ENCODE measurements at regions not wholly inside any gene's neighbourhood (a gene's known extent, or its start where the extent isn't known, plus 50 kb on each side); places are given as distances from the start of the nearest gene placed in this dataset.

DNA sequence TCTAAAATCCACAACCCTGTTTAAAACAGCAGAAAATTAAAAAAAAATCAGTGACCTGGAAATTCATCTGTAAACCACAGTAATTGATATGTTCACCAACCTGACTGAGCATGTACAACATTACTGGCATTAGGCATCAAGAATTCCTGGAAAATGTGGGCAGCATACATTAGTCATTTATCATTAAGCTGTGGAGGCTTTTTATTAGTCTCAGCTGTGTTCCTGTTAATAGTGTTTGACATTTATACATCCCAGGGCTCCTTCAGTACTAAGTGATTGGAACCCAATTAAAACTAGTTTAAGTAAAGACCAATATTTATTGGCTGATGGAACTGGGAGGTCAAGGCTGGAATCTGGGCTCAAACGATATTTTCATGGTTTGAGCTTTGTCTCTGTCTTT lies 227.3 kb upstream of the GIMD1 start:
- no peak for DNase-seq
- Mint-ChIP-seq H3K9me3 (no peaks in the 10 kb centered on the region), H3K4me3 (no peak overlapping the region), H3K27me3 (no peaks in the 10 kb centered on the region), H3K36me3 (no peaks in the 10 kb centered on the region), H3K27ac (no peak overlapping the region), H3K4me1 (ENCODE audit: low read depth) (no peaks in the 10 kb centered on the region)
- intact Hi-C loops (cut with micrococcal nuclease) = no loop called here
- CTCF ChIA-PET = no interaction called here
- POLR2A ChIA-PET = no interaction called here

DNA sequence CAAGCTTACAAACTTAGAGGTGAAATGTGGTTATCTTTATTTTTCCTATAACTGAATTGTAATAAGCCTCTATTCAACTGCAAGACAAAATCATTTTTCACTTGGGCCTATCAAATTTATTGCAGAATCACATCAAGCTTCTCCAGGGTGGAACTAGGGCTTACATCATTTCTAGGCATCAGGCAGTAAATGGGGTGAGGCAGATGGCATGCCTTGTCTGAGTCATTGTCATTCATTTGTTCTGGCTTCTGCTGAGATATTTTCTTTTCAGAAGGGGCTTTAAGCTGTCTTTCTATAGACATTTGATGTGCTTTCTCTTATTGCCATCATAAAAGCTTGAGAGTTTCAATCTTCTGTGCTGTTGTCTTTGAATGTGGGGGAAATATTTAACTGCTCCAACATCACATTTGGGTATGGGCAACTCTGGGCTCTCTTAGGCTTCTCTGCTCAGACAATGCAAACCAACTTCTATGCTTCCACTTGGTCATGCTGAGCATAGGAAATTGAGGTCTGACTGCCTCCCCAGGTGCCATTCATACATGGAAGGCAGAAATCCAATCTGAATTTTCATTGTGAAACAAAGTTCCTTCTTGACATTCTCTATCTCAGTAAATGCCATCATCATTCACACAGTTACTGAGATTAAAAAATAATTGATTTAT lies 225.8 kb upstream of the GIMD1 start:
- H3K27ac Mint-ChIP-seq = no peak overlapping the region
- no peaks in the 10 kb centered on the region for H3K4me1 Mint-ChIP-seq (ENCODE audit: low read depth)
- no peak for DNase-seq

DNA sequence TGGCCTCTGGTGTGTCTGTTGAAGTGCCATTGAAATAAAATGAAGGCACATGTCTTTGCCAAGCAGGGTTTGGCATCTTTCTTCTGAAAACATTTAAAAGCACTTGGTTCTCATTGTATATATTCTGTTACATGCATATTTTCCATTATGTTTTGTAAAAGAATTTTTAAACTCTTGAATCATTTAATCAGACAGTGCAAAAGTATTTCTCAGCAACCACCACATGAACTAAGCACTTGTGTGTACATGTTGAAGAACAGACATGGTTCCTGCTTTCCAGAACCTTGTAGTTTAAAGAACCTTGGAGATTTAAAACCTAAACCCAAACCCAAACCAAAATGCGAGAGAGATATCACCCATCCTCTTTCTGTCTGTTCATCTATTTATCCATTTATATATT lies 220.3 kb upstream of the GIMD1 start:
- no peaks in the 10 kb centered on the region for H3K27me3 Mint-ChIP-seq
- H3K4me3 Mint-ChIP-seq = no peak overlapping the region
- ChIA-PET POLR2A (no interaction called here), CTCF (no interaction called here)
- DNase-seq = no peak
- no peaks in the 10 kb centered on the region for H3K36me3 Mint-ChIP-seq
- no peak overlapping the region for H3K27ac Mint-ChIP-seq
- H3K9me3 Mint-ChIP-seq = no peaks in the 10 kb centered on the region
- intact Hi-C loops (cut with micrococcal nuclease) = no loop called here
- no peaks in the 10 kb centered on the region for H3K4me1 Mint-ChIP-seq (ENCODE audit: low read depth)

More for the DNA sequence above, 225.8 kb upstream of the GIMD1 start:
- POLR2A ChIA-PET = no interaction called here
- Mint-ChIP-seq H3K9me3 (no peaks in the 10 kb centered on the region), H3K27me3 (no peaks in the 10 kb centered on the region), H3K36me3 (no peaks in the 10 kb centered on the region), H3K4me3 (no peak overlapping the region)
- CTCF ChIA-PET = no interaction called here
- intact Hi-C loops (cut with micrococcal nuclease) = no loop called here

DNA sequence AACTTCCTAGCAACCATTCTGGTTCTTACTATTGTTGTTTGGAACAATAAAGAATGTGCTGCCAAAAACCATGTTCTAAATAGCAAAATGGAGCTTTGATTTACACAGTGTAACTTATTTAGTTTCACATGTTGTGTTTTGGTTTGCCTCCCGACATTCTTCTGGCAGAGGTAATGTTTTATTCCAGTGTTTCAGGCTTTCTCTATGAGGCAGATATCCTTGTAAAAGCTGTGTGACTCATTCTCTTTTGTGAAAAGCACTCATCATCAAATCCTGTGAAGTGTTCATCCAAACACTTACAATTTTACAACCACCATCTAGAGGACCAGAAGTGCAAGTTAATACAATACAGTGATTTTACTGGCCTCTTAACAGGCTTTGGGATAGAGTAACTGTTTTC lies 219.0 kb upstream of the GIMD1 start:
- no peak for DNase-seq
- H3K27me3 Mint-ChIP-seq = no peaks in the 10 kb centered on the region
- POLR2A ChIA-PET = no interaction called here
- CTCF ChIA-PET = interaction anchor here (1.1 kb wide), 1 partner anchor 9 kb away, joined by 3 read pairs; no protein-coding TSS in a partner anchor
- no peak overlapping the region for H3K4me3 Mint-ChIP-seq
- H3K36me3 Mint-ChIP-seq = no peaks in the 10 kb centered on the region
- no peak overlapping the region for H3K27ac Mint-ChIP-seq
- H3K9me3 Mint-ChIP-seq = no peaks in the 10 kb centered on the region
- no peaks in the 10 kb centered on the region for H3K4me1 Mint-ChIP-seq (ENCODE audit: low read depth)
- intact Hi-C loops (cut with micrococcal nuclease) = no loop called here

DNA sequence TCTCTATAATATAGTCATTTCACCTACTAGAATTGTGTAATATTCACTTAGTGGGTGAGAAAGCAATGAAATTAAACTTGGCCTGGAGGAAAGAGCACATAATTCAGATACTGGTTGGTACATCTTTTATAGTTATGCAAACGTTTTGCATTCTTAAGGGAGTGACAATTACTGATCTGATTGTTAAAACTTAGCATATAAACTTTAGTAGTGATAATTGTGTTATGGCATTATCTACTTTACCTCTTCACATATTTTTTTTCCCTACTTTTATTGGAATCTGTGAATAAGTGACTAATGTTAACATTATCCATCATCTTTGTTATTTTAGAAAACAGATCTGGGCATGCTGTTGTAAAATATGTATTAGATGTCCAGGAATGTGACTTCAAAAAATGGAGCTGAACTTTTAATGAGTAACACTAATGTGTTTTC lies 217.4 kb upstream of the GIMD1 start:
- intact Hi-C loops (cut with micrococcal nuclease) = no loop called here
- Mint-ChIP-seq H3K36me3 (no peaks in the 10 kb centered on the region), H3K27ac (no peak overlapping the region), H3K4me1 (ENCODE audit: low read depth) (no peaks in the 10 kb centered on the region), H3K9me3 (no peaks in the 10 kb centered on the region), H3K4me3 (no peak overlapping the region), H3K27me3 (no peaks in the 10 kb centered on the region)
- ChIA-PET POLR2A (no interaction called here), CTCF (no interaction called here)
- no peak for DNase-seq

DNA sequence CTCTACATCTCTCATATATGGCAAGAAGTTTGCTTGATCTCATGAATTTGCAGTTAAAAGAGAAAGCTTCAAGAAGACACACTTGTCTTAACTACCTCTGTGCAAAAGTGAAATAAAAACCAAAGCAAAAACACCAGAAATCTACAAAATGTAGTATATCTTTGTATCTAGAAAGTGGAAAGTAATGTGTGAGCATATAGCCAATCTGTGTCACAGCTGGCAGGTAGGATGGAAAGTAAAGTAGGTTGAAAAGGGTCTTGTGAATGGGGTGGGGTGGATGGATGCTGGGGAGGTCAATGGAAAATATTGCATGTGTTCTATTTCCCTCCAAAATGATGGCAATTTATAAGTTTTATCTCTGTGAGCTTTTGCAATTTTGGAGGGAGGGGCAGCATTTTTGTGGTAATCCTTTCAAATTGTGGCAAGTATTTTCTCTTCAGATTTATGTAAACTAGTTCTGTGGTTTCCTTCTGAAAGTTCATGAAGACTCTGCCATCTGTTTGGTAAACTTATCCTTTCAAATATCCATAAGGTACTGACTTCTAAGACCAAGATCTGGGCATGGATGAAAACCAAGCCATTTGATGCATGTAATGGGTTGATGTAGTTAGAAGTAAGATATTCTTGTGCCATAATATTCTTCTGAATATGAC lies 215.9 kb upstream of the GIMD1 start:
- ChIA-PET CTCF (no interaction called here), POLR2A (no interaction called here)
- intact Hi-C loops (cut with micrococcal nuclease) = no loop called here
- H3K4me1 Mint-ChIP-seq (ENCODE audit: low read depth) = no peaks in the 10 kb centered on the region
- H3K4me3 Mint-ChIP-seq = no peak overlapping the region
- no peaks in the 10 kb centered on the region for H3K9me3 Mint-ChIP-seq
- H3K27ac Mint-ChIP-seq = no peak overlapping the region
- H3K27me3 Mint-ChIP-seq = no peaks in the 10 kb centered on the region
- no peak for DNase-seq
- H3K36me3 Mint-ChIP-seq = no peaks in the 10 kb centered on the region

DNA sequence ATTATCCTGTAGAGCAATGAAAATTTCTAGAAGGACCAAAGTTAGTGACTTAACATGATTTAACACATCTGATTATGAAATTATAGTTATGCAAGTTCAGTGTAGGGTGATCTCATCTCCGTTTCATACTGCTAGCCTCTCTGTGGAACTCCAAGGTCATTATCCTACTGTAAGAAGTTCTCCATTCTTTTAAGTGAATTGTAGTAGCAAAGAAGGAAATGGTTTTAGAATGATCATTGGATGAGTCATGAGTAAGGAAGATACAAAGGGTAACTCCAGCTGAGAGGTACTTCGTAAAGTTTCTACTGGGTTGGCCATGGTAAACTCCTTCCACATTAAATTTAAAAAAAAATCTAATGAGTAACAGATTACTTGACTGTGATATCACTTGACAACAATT lies 215.0 kb upstream of the GIMD1 start:
- intact Hi-C loops (cut with micrococcal nuclease) = no loop called here
- no peaks in the 10 kb centered on the region for H3K36me3 Mint-ChIP-seq
- no peak overlapping the region for H3K4me3 Mint-ChIP-seq
- CTCF ChIA-PET = no interaction called here
- no peaks in the 10 kb centered on the region for H3K4me1 Mint-ChIP-seq (ENCODE audit: low read depth)
- H3K9me3 Mint-ChIP-seq = no peaks in the 10 kb centered on the region
- POLR2A ChIA-PET = no interaction called here
- no peak for DNase-seq
- no peaks in the 10 kb centered on the region for H3K27me3 Mint-ChIP-seq
- H3K27ac Mint-ChIP-seq = no peak overlapping the region

DNA sequence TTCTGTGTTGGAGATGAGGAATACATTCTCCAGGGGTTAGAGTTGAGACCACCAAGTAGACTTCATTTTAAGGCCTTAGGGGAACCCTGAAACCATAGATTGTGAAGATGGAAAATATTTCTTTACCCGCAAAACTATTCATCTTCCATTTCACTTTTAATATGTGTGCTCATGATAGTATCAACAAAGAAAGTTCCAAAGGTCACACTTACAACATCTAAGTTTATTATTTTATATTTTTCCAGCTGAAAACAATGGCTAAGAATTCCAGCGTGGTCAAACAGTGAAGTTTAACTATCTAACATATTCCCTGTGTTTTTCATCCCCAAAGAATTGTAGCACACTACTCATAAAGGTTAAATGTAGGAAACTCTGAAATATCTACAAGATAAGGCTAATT lies 214.5 kb upstream of the GIMD1 start:
- H3K9me3 Mint-ChIP-seq = no peaks in the 10 kb centered on the region
- H3K4me1 Mint-ChIP-seq (ENCODE audit: low read depth) = no peaks in the 10 kb centered on the region
- POLR2A ChIA-PET = no interaction called here

DNA sequence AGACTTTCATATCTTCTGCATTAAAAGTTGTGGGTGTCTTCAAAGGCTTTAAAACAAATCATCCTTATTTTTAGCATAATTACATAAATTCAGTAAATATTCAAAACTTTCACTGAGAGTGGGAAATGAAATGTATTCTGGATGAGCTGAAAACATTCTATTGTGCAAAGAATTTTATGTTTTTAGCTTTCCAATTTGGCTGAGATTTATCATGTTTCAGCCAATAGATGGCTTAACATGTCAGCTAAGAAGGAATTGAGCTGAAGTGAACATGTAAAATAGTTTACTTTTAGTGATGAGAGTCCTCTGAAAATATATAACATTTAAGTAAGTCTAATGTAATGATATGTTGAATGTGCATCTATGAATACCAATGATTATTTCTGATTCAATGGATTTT lies 213.5 kb upstream of the GIMD1 start:
- POLR2A ChIA-PET = no interaction called here
- H3K27me3 Mint-ChIP-seq = no peaks in the 10 kb centered on the region
- no peak for DNase-seq
- no peak overlapping the region for H3K27ac Mint-ChIP-seq
- CTCF ChIA-PET = interaction anchor here (0.7 kb wide), 1 partner anchor 70 kb away, joined by 3 read pairs; no protein-coding TSS in a partner anchor
- intact Hi-C loops (cut with micrococcal nuclease) = no loop called here
- no peaks in the 10 kb centered on the region for H3K4me1 Mint-ChIP-seq (ENCODE audit: low read depth)
- no peaks in the 10 kb centered on the region for H3K9me3 Mint-ChIP-seq
- no peaks in the 10 kb centered on the region for H3K36me3 Mint-ChIP-seq
- no peak overlapping the region for H3K4me3 Mint-ChIP-seq

More for the DNA sequence above, 214.5 kb upstream of the GIMD1 start:
- DNase-seq = no peak
- H3K36me3 Mint-ChIP-seq = no peaks in the 10 kb centered on the region
- intact Hi-C loops (cut with micrococcal nuclease) = no loop called here
- CTCF ChIA-PET = interaction anchor here (0.7 kb wide), 1 partner anchor 71 kb away, joined by 3 read pairs; no protein-coding TSS in a partner anchor
- no peak overlapping the region for H3K4me3 Mint-ChIP-seq
- H3K27ac Mint-ChIP-seq = no peak overlapping the region
- H3K27me3 Mint-ChIP-seq = no peaks in the 10 kb centered on the region

DNA sequence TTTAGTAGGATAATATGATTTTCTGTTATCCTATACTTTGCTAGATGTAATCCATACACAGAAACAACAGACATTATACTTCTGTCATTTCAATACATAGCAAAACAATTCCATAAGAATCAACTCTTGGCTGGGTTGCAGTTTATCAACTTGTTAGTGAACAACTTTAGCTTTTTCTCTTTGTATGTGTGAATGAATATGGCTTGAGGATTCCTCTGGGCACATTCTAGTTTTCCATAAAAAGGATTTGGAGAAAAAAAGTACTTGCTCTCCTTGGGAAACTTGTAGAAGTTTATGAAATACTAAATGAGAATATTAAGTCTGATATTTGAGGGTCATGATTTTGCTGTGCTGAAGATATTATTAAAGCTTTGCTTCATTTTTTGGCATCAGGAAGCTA lies 210.7 kb upstream of the GIMD1 start:
- Mint-ChIP-seq H3K4me3 (no peak overlapping the region), H3K36me3 (no peaks in the 10 kb centered on the region)

DNA sequence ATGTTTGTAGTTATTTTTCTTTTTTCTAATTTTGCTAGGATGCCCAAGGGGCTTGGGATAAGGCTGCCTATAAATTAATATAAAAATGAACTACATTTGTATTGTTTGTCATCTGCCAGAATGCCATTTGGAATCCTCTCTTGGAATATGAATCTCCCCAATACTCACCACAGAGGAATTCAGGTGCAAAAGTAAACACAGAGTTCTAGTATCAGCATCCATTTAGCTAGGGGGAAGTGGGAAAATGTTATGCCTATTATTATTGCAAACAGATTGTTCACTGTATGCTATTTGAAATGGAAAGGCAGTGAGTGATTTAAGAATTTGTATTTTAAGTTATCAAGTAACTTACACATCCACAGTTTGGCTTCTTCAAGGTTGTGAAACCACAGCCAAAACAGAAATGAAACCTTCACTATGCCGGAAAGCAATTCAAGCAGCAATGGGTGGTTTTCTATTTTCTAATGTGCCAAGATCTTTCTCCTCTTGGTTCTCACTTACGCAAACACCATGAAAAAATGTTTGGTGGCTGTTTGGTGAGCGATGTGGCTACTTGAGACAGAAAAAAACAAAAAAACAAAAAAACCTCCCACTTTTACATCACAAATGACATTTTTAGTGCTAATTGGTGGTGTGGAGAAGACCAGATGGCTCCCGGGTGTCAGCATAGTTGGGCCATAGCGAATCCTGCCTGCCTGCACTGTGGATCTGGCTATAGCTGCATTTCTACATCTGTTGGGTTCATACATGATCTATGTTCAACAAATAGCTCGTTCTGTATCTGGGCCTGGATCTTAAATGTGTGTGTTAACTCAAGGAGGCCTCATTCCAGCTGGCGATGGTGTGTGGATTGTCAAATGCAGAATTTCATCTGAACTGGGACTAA lies 200.8 kb upstream of the GIMD1 start:
- intact Hi-C loops (cut with micrococcal nuclease) = no loop called here
- DNase-seq = no peak
- no peaks in the 10 kb centered on the region for H3K9me3 Mint-ChIP-seq
- H3K4me3 Mint-ChIP-seq = no peak overlapping the region
- ChIA-PET POLR2A (interaction anchor here (0.7 kb wide), 1 partner anchor 204 kb away, joined by 3 read pairs; no protein-coding TSS in a partner anchor), CTCF (no interaction called here)
- H3K27ac Mint-ChIP-seq = no peak overlapping the region
- H3K36me3 Mint-ChIP-seq = no peaks in the 10 kb centered on the region
- no peaks in the 10 kb centered on the region for H3K4me1 Mint-ChIP-seq (ENCODE audit: low read depth)
- no peaks in the 10 kb centered on the region for H3K27me3 Mint-ChIP-seq

More for the DNA sequence above, 210.7 kb upstream of the GIMD1 start:
- Mint-ChIP-seq H3K27ac (no peak overlapping the region), H3K9me3 (no peaks in the 10 kb centered on the region), H3K4me1 (ENCODE audit: low read depth) (no peaks in the 10 kb centered on the region), H3K27me3 (no peaks in the 10 kb centered on the region)
- POLR2A ChIA-PET = no interaction called here
- DNase-seq = no peak
- CTCF ChIA-PET = no interaction called here
- intact Hi-C loops (cut with micrococcal nuclease) = no loop called here

DNA sequence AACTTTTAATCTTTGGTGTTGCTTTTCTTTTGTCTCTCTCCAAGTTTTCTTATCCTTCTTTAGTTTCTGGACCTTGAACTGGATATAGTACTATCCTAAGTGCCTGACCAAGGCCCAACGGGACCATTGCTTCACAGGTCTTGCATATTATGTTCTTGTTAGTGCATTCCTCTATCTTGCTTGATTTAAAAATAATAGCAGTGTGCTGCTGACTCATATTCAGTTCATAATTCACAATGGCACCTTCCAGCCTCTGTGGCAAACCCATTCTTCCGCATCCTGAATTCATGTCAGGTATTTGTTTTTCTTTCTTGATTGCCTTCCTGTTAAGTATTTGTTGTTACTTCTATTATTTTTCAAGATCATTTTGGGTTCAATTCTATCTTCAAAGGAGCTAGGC lies 197.1 kb upstream of the GIMD1 start:
- no peaks in the 10 kb centered on the region for H3K27me3 Mint-ChIP-seq
- POLR2A ChIA-PET = no interaction called here
- CTCF ChIA-PET = no interaction called here
- H3K36me3 Mint-ChIP-seq = no peaks in the 10 kb centered on the region
- H3K4me3 Mint-ChIP-seq = no peak overlapping the region
- peaks cover 17% of the 10 kb centered on the region for H3K9me3 Mint-ChIP-seq
- intact Hi-C loops (cut with micrococcal nuclease) = loop anchor here (1.0 kb wide), 1 partner anchor 20 kb away; no protein-coding TSS in a partner anchor
- H3K27ac Mint-ChIP-seq = no peak overlapping the region
- no peaks in the 10 kb centered on the region for H3K4me1 Mint-ChIP-seq (ENCODE audit: low read depth)
- no peak for DNase-seq

Measured in activated CD4-positive, alpha-beta memory T cell treated with anti-CD3 and anti-CD28 coated beads for 36 hours (primary cell).